ENCODE measurements at regions not wholly inside any gene's neighbourhood (a gene's known extent, or its start where the extent isn't known, plus 50 kb on each side); places are given as distances from the start of the nearest gene placed in this dataset.

DNA sequence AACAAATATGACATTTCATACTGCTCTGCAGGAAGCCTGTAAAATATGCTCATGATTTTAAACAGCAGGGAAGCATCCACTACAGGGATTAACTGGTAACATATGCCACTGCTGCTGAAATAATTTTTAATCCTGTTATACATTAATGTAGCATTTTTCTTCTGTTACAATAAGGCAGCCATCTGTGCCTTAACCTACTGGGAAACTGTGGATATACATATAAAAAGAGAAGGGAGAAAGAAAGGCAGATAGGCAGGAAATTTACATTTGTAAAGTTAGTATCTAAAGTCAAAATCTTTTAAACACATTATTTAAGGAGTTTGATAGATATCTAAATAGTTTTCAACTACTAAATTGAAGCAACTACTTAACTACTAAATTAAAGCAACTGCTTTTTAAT is 514.6 kb upstream of the KLHL4 start:
- TF ChIP-seq RAD21 (conservative IDR thresholded peaks at IDR 0.05): no peak
- TF ChIP-seq SMC3 (conservative IDR thresholded peaks at IDR 0.05; ENCODE audit: poor library complexity): no peak
- no peak for TF ChIP-seq EP300 (conservative IDR thresholded peaks at IDR 0.05; ENCODE audit: poor library complexity, severe bottlenecking)
- TF ChIP-seq TAF1 (IDR thresholded peaks at IDR 0.05; ENCODE audit: low read depth): no peak
- no peak for TF ChIP-seq POLR2AphosphoS5 (IDR thresholded peaks at IDR 0.05)
- TF ChIP-seq, protein P1, sequence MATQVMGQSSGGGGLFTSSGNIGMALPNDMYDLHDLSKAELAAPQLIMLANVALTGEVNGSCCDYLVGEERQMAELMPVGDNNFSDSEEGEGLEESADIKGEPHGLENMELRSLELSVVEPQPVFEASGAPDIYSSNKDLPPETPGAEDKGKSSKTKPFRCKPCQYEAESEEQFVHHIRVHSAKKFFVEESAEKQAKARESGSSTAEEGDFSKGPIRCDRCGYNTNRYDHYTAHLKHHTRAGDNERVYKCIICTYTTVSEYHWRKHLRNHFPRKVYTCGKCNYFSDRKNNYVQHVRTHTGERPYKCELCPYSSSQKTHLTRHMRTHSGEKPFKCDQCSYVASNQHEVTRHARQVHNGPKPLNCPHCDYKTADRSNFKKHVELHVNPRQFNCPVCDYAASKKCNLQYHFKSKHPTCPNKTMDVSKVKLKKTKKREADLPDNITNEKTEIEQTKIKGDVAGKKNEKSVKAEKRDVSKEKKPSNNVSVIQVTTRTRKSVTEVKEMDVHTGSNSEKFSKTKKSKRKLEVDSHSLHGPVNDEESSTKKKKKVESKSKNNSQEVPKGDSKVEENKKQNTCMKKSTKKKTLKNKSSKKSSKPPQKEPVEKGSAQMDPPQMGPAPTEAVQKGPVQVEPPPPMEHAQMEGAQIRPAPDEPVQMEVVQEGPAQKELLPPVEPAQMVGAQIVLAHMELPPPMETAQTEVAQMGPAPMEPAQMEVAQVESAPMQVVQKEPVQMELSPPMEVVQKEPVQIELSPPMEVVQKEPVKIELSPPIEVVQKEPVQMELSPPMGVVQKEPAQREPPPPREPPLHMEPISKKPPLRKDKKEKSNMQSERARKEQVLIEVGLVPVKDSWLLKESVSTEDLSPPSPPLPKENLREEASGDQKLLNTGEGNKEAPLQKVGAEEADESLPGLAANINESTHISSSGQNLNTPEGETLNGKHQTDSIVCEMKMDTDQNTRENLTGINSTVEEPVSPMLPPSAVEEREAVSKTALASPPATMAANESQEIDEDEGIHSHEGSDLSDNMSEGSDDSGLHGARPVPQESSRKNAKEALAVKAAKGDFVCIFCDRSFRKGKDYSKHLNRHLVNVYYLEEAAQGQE (IDR thresholded peaks at IDR 0.05; ENCODE audit: borderline replicate concordance): no peak
- TF ChIP-seq MXI1 (conservative IDR thresholded peaks at IDR 0.05; ENCODE audit: poor library complexity, severe bottlenecking): no peak
- no peak for TF ChIP-seq EZH2 (IDR thresholded peaks at IDR 0.05; ENCODE audit: borderline replicate concordance, insufficient read depth, low read length, poor library complexity, severe bottlenecking)
- TF ChIP-seq, protein P2, sequence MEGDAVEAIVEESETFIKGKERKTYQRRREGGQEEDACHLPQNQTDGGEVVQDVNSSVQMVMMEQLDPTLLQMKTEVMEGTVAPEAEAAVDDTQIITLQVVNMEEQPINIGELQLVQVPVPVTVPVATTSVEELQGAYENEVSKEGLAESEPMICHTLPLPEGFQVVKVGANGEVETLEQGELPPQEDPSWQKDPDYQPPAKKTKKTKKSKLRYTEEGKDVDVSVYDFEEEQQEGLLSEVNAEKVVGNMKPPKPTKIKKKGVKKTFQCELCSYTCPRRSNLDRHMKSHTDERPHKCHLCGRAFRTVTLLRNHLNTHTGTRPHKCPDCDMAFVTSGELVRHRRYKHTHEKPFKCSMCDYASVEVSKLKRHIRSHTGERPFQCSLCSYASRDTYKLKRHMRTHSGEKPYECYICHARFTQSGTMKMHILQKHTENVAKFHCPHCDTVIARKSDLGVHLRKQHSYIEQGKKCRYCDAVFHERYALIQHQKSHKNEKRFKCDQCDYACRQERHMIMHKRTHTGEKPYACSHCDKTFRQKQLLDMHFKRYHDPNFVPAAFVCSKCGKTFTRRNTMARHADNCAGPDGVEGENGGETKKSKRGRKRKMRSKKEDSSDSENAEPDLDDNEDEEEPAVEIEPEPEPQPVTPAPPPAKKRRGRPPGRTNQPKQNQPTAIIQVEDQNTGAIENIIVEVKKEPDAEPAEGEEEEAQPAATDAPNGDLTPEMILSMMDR (IDR thresholded peaks at IDR 0.05; ENCODE audit: poor library complexity, severe bottlenecking): no peak
- H3K36me3 ChIP-seq (ENCODE audit: insufficient read depth, low read length): no peaks in the 10 kb centered on the region
- H3K9me3 ChIP-seq (ENCODE audit: low read length): no peaks in the 10 kb centered on the region
- no peaks in the 10 kb centered on the region for H3K79me2 ChIP-seq (replicated peaks; ENCODE audit: insufficient read depth, low read length)
- H3K27me3 ChIP-seq (ENCODE audit: insufficient read depth, low read depth, low read length): no peaks in the 10 kb centered on the region
- H2AFZ ChIP-seq (ENCODE audit: low read depth, low read length): no peak overlapping the region
- H3K27ac ChIP-seq (ENCODE audit: low read length): no peak overlapping the region
- no peak overlapping the region for H3K4me3 ChIP-seq (ENCODE audit: low read length)
- H3K4me2 ChIP-seq (ENCODE audit: low read length): no peak overlapping the region
- no peak overlapping the region for H3K9ac ChIP-seq (ENCODE audit: low read length)
- no peaks in the 10 kb centered on the region for H3F3A ChIP-seq (ENCODE audit: insufficient read depth, low read length, poor library complexity, severe bottlenecking)
- no peaks in the 10 kb centered on the region for H3K9me2 ChIP-seq (ENCODE audit: insufficient read depth, low read length)
- H4K20me1 ChIP-seq (ENCODE audit: insufficient read depth): no peaks in the 10 kb centered on the region

DNA sequence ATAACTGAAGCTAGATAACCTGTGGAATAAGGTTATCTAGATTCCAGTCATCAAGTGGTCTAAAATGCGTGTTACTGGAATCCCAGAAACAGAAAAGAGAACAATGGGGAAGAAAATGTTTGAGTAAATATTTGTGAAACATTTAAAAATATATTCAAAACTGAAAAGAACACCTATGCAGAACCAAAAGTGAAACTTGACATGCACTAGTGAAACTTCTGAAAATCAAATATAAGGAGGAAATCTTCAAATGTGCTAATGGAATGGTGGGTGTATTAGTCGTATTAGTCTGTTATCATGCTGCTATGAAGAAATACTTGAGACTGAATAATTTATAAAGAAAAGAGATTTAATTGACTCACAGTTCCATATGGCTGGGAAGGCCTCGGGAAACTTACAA is 512.4 kb upstream of the KLHL4 start:
- Histone ChIP-seq H2AFZ (ENCODE audit: low read depth, low read length) (no peak overlapping the region), H3F3A (ENCODE audit: insufficient read depth, low read length, poor library complexity, severe bottlenecking) (no peaks in the 10 kb centered on the region), H3K36me3 (ENCODE audit: insufficient read depth, low read length) (no peaks in the 10 kb centered on the region), H3K27me3 (ENCODE audit: insufficient read depth, low read depth, low read length) (no peaks in the 10 kb centered on the region), H3K79me2 (replicated peaks; ENCODE audit: insufficient read depth, low read length) (no peaks in the 10 kb centered on the region), H3K9me3 (ENCODE audit: low read length) (no peaks in the 10 kb centered on the region), H3K4me3 (ENCODE audit: low read length) (no peak overlapping the region), H3K27ac (ENCODE audit: low read length) (no peak overlapping the region), H4K20me1 (ENCODE audit: insufficient read depth) (no peaks in the 10 kb centered on the region), H3K9ac (ENCODE audit: low read length) (no peak overlapping the region), H3K9me2 (ENCODE audit: insufficient read depth, low read length) (no peaks in the 10 kb centered on the region), H3K4me2 (ENCODE audit: low read length) (no peak overlapping the region)
- TF ChIP-seq, protein P2 (IDR thresholded peaks at IDR 0.05; ENCODE audit: poor library complexity, severe bottlenecking): no peak
- TF ChIP-seq, protein P1 (IDR thresholded peaks at IDR 0.05; ENCODE audit: borderline replicate concordance): no peak
- TF ChIP-seq MXI1 (conservative IDR thresholded peaks at IDR 0.05; ENCODE audit: poor library complexity, severe bottlenecking) (no peak), EP300 (conservative IDR thresholded peaks at IDR 0.05; ENCODE audit: poor library complexity, severe bottlenecking) (no peak), TAF1 (IDR thresholded peaks at IDR 0.05; ENCODE audit: low read depth) (no peak), SMC3 (conservative IDR thresholded peaks at IDR 0.05; ENCODE audit: poor library complexity) (no peak), EZH2 (IDR thresholded peaks at IDR 0.05; ENCODE audit: borderline replicate concordance, insufficient read depth, low read length, poor library complexity, severe bottlenecking) (no peak), POLR2AphosphoS5 (IDR thresholded peaks at IDR 0.05) (no peak), RAD21 (conservative IDR thresholded peaks at IDR 0.05) (no peak)

Data from neural cell (in vitro differentiated cells).